GM23248 (cell line): ENCODE measurements at regions not wholly inside any gene's neighbourhood (a gene's known extent, or its start where the extent isn't known, plus 50 kb on each side); places are given as distances from the start of the nearest gene placed in this dataset.

ENCODE experiments used
- EZH2 ChIP-seq: fragments of 200-600 bp; sonication (generic); IDR thresholded peaks from 2 replicates; pipeline ENCODE4 v1.6.1; 2018; ENCODE audit warnings: antibody characterized with exemption, mild to moderate bottlenecking; ENCODE audit not compliant: insufficient read depth, poor library complexity, severe bottlenecking
- EZH2phosphoT487 ChIP-seq: fragments of 200-600 bp; sonication (generic); IDR thresholded peaks from 2 replicates; pipeline ENCODE4 v1.6.1; 2018; ENCODE audit warnings: antibody characterized with exemption, moderate library complexity, mild to moderate bottlenecking, low read depth; ENCODE audit not compliant: insufficient read depth

GRCh38 chr14:104345621-104346462 lies 207.5 kb downstream of the KIF26A start:
- TF ChIP-seq EZH2: no peak
- no peak for TF ChIP-seq EZH2phosphoT487
